ENCODE measurements at regions not wholly inside any gene's neighbourhood (a gene's known extent, or its start where the extent isn't known, plus 50 kb on each side); places are given as distances from the start of the nearest gene placed in this dataset.

- Histone ChIP-seq H3K36me3 (no peaks in the 10 kb centered on the region), H3K27ac (no peak overlapping the region), H3K9me3 (no peaks in the 10 kb centered on the region), H3K4me1 (no peaks in the 10 kb centered on the region), H3K4me3 (no peak overlapping the region), H3K27me3 (no peaks in the 10 kb centered on the region)
- TF ChIP-seq, protein P1, sequence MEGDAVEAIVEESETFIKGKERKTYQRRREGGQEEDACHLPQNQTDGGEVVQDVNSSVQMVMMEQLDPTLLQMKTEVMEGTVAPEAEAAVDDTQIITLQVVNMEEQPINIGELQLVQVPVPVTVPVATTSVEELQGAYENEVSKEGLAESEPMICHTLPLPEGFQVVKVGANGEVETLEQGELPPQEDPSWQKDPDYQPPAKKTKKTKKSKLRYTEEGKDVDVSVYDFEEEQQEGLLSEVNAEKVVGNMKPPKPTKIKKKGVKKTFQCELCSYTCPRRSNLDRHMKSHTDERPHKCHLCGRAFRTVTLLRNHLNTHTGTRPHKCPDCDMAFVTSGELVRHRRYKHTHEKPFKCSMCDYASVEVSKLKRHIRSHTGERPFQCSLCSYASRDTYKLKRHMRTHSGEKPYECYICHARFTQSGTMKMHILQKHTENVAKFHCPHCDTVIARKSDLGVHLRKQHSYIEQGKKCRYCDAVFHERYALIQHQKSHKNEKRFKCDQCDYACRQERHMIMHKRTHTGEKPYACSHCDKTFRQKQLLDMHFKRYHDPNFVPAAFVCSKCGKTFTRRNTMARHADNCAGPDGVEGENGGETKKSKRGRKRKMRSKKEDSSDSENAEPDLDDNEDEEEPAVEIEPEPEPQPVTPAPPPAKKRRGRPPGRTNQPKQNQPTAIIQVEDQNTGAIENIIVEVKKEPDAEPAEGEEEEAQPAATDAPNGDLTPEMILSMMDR (IDR thresholded peaks at IDR 0.05) = no peak
- TF ChIP-seq POLR2A (IDR thresholded peaks at IDR 0.05) (no peak), POLR2AphosphoS5 (IDR thresholded peaks at IDR 0.05; ENCODE audit: insufficient read depth in 1 of 2, low read depth in 1 of 2) (no peak)
- DNase-seq (ENCODE audit: extremely low spot score in 2 of 2) = no peak
- intact Hi-C loops (cut with DNase I) = no loop called here
Observed at GRCh38 chr12:67173258-67173657, 95.9 kb upstream of the CAND1 start.

GRCh38 chr12:67182551-67182950, 86.6 kb upstream of the CAND1 start:
- intact Hi-C loops (cut with DNase I) = no loop called here
- H3K27me3 ChIP-seq = no peaks in the 10 kb centered on the region
- H3K27ac ChIP-seq = no peak overlapping the region
- no peaks in the 10 kb centered on the region for H3K36me3 ChIP-seq
- no peak for DNase-seq (ENCODE audit: extremely low spot score in 2 of 2)
- H3K4me1 ChIP-seq = no peaks in the 10 kb centered on the region
- H3K4me3 ChIP-seq = no peak overlapping the region
- no peaks in the 10 kb centered on the region for H3K9me3 ChIP-seq
- TF ChIP-seq, protein P1 (IDR thresholded peaks at IDR 0.05) = no peak
- TF ChIP-seq POLR2A (IDR thresholded peaks at IDR 0.05) = no peak
- TF ChIP-seq POLR2AphosphoS5 (IDR thresholded peaks at IDR 0.05; ENCODE audit: insufficient read depth in 1 of 2, low read depth in 1 of 2) = no peak

DNA sequence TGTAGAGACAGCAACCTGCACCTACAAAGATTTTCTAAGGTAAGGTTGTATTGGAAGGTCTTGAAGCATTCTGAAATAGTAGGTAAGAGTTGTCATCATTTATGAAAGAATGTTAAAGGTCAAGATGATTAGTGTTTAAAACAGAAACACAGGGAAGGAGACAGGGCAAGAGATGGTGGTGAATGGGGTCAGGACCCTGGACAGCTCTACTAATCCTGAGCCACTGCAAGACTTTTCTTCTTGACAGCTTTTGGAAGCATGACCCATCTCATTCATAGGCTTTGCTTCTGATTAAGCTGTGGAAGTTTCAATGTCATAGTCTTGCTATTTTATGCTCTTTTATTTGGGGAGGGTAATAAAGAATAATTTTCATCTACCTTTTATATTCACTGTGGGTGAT, 75.5 kb upstream of the CAND1 start:
- no peaks in the 10 kb centered on the region for H3K36me3 ChIP-seq
- intact Hi-C loops (cut with DNase I) = no loop called here
- H3K9me3 ChIP-seq = no peaks in the 10 kb centered on the region
- DNase-seq (ENCODE audit: extremely low spot score in 2 of 2) = no peak
- no peak overlapping the region for H3K4me3 ChIP-seq
- H3K27ac ChIP-seq = no peak overlapping the region
- no peaks in the 10 kb centered on the region for H3K4me1 ChIP-seq
- TF ChIP-seq POLR2AphosphoS5 (IDR thresholded peaks at IDR 0.05; ENCODE audit: insufficient read depth in 1 of 2, low read depth in 1 of 2) (no peak), POLR2A (IDR thresholded peaks at IDR 0.05) (no peak)
- TF ChIP-seq, protein P1 (IDR thresholded peaks at IDR 0.05) = no peak
- no peaks in the 10 kb centered on the region for H3K27me3 ChIP-seq

- H3K9me3 ChIP-seq = no peaks in the 10 kb centered on the region
- H3K27me3 ChIP-seq = no peaks in the 10 kb centered on the region
- no peaks in the 10 kb centered on the region for H3K36me3 ChIP-seq
- no peaks in the 10 kb centered on the region for H3K4me1 ChIP-seq
- no peak for TF ChIP-seq POLR2AphosphoS5 (IDR thresholded peaks at IDR 0.05; ENCODE audit: insufficient read depth in 1 of 2, low read depth in 1 of 2)
- TF ChIP-seq POLR2A (IDR thresholded peaks at IDR 0.05) = no peak
- TF ChIP-seq, protein P1 (IDR thresholded peaks at IDR 0.05) = no peak
- H3K27ac ChIP-seq = no peak overlapping the region
- DNase-seq (ENCODE audit: extremely low spot score in 2 of 2) = no peak
- intact Hi-C loops (cut with DNase I) = no loop called here
- no peak overlapping the region for H3K4me3 ChIP-seq
Observed at GRCh38 chr12:67200386-67200785, 68.8 kb upstream of the CAND1 start.

- Histone ChIP-seq H3K4me1 (no peaks in the 10 kb centered on the region), H3K27ac (no peak overlapping the region), H3K27me3 (no peaks in the 10 kb centered on the region), H3K36me3 (no peaks in the 10 kb centered on the region), H3K9me3 (no peaks in the 10 kb centered on the region), H3K4me3 (no peak overlapping the region)
- DNase-seq (ENCODE audit: extremely low spot score in 2 of 2) = no peak
- intact Hi-C loops (cut with DNase I) = no loop called here
- TF ChIP-seq POLR2AphosphoS5 (IDR thresholded peaks at IDR 0.05; ENCODE audit: insufficient read depth in 1 of 2, low read depth in 1 of 2) = no peak
- TF ChIP-seq, protein P1 (IDR thresholded peaks at IDR 0.05) = no peak
- no peak for TF ChIP-seq POLR2A (IDR thresholded peaks at IDR 0.05)
Observed at GRCh38 chr12:67202011-67202677, 67.0 kb upstream of the CAND1 start.

Data from vagina (tissue), 2 donors.